ENCODE measurements at regions not wholly inside any gene's neighbourhood (a gene's known extent, or its start where the extent isn't known, plus 50 kb on each side); places are given as distances from the start of the nearest gene placed in this dataset.

- intact Hi-C loops (cut with micrococcal nuclease; ENCODE audit: unreplicated experiment) (no loop called here), in situ Hi-C loops (cut with MboI) (no loop called here)
- H3K27me3 ChIP-seq (replicated peaks in 1 of 2; ENCODE audit: control insufficient read depth in 2 of 2, insufficient read depth in 2 of 2, low read length in 1 of 2): no peaks in the 10 kb centered on the region
- no TSS peak for BruUV-seq (replicated peaks)
- WGBS (ENCODE audit: insufficient coverage, insufficient replicate concordance, low lambda C conversion rate, missing lambda C conversion rate): 55% methylated on average over 6 of the region's 6 CpGs
- H4K20me1 ChIP-seq (ENCODE audit: control insufficient read depth, insufficient read depth): no peaks in the 10 kb centered on the region
- H3K4me3 ChIP-seq: no peak overlapping the region
- no peaks in the 10 kb centered on the region for H3K79me2 ChIP-seq (ENCODE audit: control insufficient read depth, insufficient read depth, low read length)
- H3K4me1 ChIP-seq (ENCODE audit: control insufficient read depth, insufficient read depth, low read length): no peaks in the 10 kb centered on the region
- H3K27ac ChIP-seq (ENCODE audit: control insufficient read depth, insufficient read depth): no peak overlapping the region
- SMC1A ChIA-PET (ENCODE audit: uncharacterized antibody, unreplicated experiment): interaction anchor here (0.6 to 1.0 kb wide), 3 partner anchors 20 to 586 kb away, joined by 3 to 4 read pairs (median 4); no protein-coding TSS in a partner anchor
- CTCF ChIA-PET: interaction anchor here (0.6 to 1.0 kb wide), 3 partner anchors 15 to 939 kb away, joined by 3 to 6 read pairs (median 4); no protein-coding TSS in a partner anchor
- H3K9ac ChIP-seq (ENCODE audit: control insufficient read depth, insufficient read depth, low read length): no peak overlapping the region
- DNase-seq (ENCODE audit: low read depth, low spot score) (peak; percentile 68), FAIRE-seq (peak; percentile 93), ATAC-seq (peak; percentile 99)
- H3K9me3 ChIP-seq (replicated peaks; ENCODE audit: control insufficient read depth, insufficient read depth, low read length): peaks cover 3% of the 10 kb centered on the region; the same call in 1 of the 3 replicates
- RAD21 ChIA-PET (ENCODE audit: unreplicated experiment): no interaction called here
- no peaks in the 10 kb centered on the region for H3K36me3 ChIP-seq (ENCODE audit: control insufficient read depth in 2 of 2, insufficient read depth in 2 of 2, low read length in 1 of 2)
- H2AFZ ChIP-seq (ENCODE audit: control insufficient read depth, low read depth, low read length): no peak overlapping the region
- H3K4me2 ChIP-seq (ENCODE audit: control insufficient read depth, insufficient read depth): no peak overlapping the region
- POLR2A ChIA-PET: interaction anchor here (0.6 kb wide), 1 partner anchor 17 kb away, joined by 6 read pairs; no protein-coding TSS in a partner anchor
- peak in 1 of 2 experiments; percentile 73; a peak in 1 of 4 replicates for TF ChIP-seq EP300 (IDR thresholded peaks at IDR 0.05; ENCODE audit: borderline replicate concordance in 1 of 2, control insufficient read depth in 1 of 2, low read depth in 2 of 2, low read length in 2 of 2)
- TF ChIP-seq ATF2 (IDR thresholded peaks at IDR 0.05; ENCODE audit: low read length): 0 out of 2 replicates have a peak, but pooled peaks have one; percentile 31
- no peak for TF ChIP-seq RELA (IDR thresholded peaks at IDR 0.05; ENCODE audit: borderline replicate concordance, partially characterized antibody)
- 0 out of 2 replicates have a peak, but pooled peaks have one; percentile 14 for TF ChIP-seq IKZF1 (conservative IDR thresholded peaks at IDR 0.05)
- no peak for TF ChIP-seq ELK1 (IDR thresholded peaks at IDR 0.05; ENCODE audit: low read depth, low read length)
- peak; percentile 35; the same call in 1 of the 2 replicates for TF ChIP-seq NR2F1 (conservative IDR thresholded peaks at IDR 0.05)
- TF ChIP-seq PKNOX1 (IDR thresholded peaks at IDR 0.05): peak; percentile 11; the same call in 1 of the 2 replicates
- TF ChIP-seq SRF (IDR thresholded peaks at IDR 0.05; ENCODE audit: low read depth in 2 of 2, low read length in 2 of 2): no peak
- peak; percentile 63; the same call in 1 of the 2 replicates for TF ChIP-seq ZNF217 (IDR thresholded peaks at IDR 0.05)
- peak; percentile 88 for TF ChIP-seq SPI1 (IDR thresholded peaks at IDR 0.05; ENCODE audit: borderline replicate concordance, insufficient read depth, low read depth, low read length)
- no peak for TF ChIP-seq NFYB (IDR thresholded peaks at IDR 0.05; ENCODE audit: insufficient read depth, low read depth, low read length)
- peak; percentile 84 for TF ChIP-seq ATF7 (IDR thresholded peaks at IDR 0.05; ENCODE audit: low read depth)
- TF ChIP-seq RBBP5 (conservative IDR thresholded peaks at IDR 0.05): no peak
- no peak for TF ChIP-seq HCFC1 (IDR thresholded peaks at IDR 0.05; ENCODE audit: low read length)
- TF ChIP-seq KLF5 (IDR thresholded peaks at IDR 0.05; ENCODE audit: partially characterized antibody): no peak
- peak; percentile 78 for TF ChIP-seq DPF2 (IDR thresholded peaks at IDR 0.05)
- TF ChIP-seq STAT3 (IDR thresholded peaks at IDR 0.05; ENCODE audit: low read depth, low read length): no peak
- no peak for TF ChIP-seq CTCF (IDR thresholded peaks at IDR 0.05 in 2 of 3, conservative IDR thresholded peaks at IDR 0.05 in 1 of 3; ENCODE audit: control insufficient read depth in 2 of 3, extremely low read depth in 1 of 3, insufficient read depth in 1 of 3, low read depth in 3 of 3, low read length in 3 of 3)
These were observed 263.8 kb downstream of the NKX6-1 start for GRCh38 chr4:84235126-84235944.
